NOMO-1 treated with dmso at 0.1 percent for 144 hours (cell line): ENCODE measurements at regions not wholly inside any gene's neighbourhood (a gene's known extent, or its start where the extent isn't known, plus 50 kb on each side); places are given as distances from the start of the nearest gene placed in this dataset.

Source experiments
- DNase-seq: peaks from one replicate; lab custom pipeline; 2025; ENCODE audit not compliant: unreplicated experiment; lab: John Stamatoyannopoulos, UW

- DNase-seq, result no peak
These were observed 243.8 kb downstream of the CSNK1G3 start for GRCh38 chr5:123755653-123756317.

GRCh38 chr5:123754908-123755307 lies 242.9 kb downstream of the CSNK1G3 start:
- DNase-seq, result no peak

GRCh38 chr5:123753937-123754891 lies 242.2 kb downstream of the CSNK1G3 start:
- DNase-seq, result no peak

- no peak for DNase-seq
These were observed 241.4 kb downstream of the CSNK1G3 start for GRCh38 chr5:123753180-123753936.

GRCh38 chr5:123752552-123753179 lies 240.7 kb downstream of the CSNK1G3 start:
- no peak for DNase-seq

- no peak for DNase-seq
These were observed 239.7 kb downstream of the CSNK1G3 start for GRCh38 chr5:123751670-123752069.

GRCh38 chr5:123748239-123748638 lies 236.3 kb downstream of the CSNK1G3 start:
- no peak for DNase-seq

- no peak for DNase-seq
These were observed 234.8 kb downstream of the CSNK1G3 start for GRCh38 chr5:123746683-123747360.

- no peak for DNase-seq
These were observed 232.1 kb downstream of the CSNK1G3 start for GRCh38 chr5:123743990-123744583.

GRCh38 chr5:123735384-123735783 lies 223.4 kb downstream of the CSNK1G3 start:
- no peak for DNase-seq

- DNase-seq, result no peak
These were observed 220.3 kb downstream of the CSNK1G3 start for GRCh38 chr5:123732257-123732656.

- no peak for DNase-seq
These were observed 210.5 kb downstream of the CSNK1G3 start for GRCh38 chr5:123722451-123722850.

GRCh38 chr5:123721675-123722276 lies 209.8 kb downstream of the CSNK1G3 start:
- DNase-seq, result no peak

- no peak for DNase-seq
These were observed 209.0 kb downstream of the CSNK1G3 start for GRCh38 chr5:123720955-123721354.

GRCh38 chr5:123720339-123720738 lies 208.4 kb downstream of the CSNK1G3 start:
- no peak for DNase-seq

- DNase-seq, result no peak
These were observed 207.0 kb downstream of the CSNK1G3 start for GRCh38 chr5:123719004-123719403.

GRCh38 chr5:123718238-123718637 lies 206.3 kb downstream of the CSNK1G3 start:
- DNase-seq, result no peak

- DNase-seq, result no peak
These were observed 205.2 kb downstream of the CSNK1G3 start for GRCh38 chr5:123717139-123717538.

- no peak for DNase-seq
These were observed 198.1 kb downstream of the CSNK1G3 start for GRCh38 chr5:123710031-123710430.

GRCh38 chr5:123709422-123709821 lies 197.4 kb downstream of the CSNK1G3 start:
- DNase-seq, result no peak
